ENCODE measurements at regions not wholly inside any gene's neighbourhood (a gene's known extent, or its start where the extent isn't known, plus 50 kb on each side); places are given as distances from the start of the nearest gene placed in this dataset.

DNA sequence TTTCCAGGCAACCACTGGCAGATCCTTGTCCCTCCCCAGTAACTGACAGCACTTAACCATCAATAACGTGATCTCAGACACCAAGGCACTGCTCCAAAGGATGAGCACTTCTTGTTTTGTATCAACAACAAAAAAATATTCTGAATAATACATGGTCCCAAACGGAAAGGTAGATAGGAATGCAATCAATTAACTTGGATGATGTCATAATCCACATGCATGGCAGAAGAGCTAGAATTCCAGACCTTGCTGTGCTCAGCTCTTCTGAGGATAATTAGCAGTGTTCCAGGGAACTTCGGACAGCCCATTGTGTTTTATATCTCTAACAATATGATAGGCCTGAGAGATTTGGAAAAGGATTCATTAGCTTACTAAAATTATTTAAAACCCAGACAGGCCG is 288.4 kb upstream of the PCSK5 start (continued):
- TF ChIP-seq YY1 (IDR thresholded peaks at IDR 0.05; ENCODE audit: extremely low read depth, insufficient replicate concordance, low read depth, low read length): no peak
- TF ChIP-seq, protein P1, sequence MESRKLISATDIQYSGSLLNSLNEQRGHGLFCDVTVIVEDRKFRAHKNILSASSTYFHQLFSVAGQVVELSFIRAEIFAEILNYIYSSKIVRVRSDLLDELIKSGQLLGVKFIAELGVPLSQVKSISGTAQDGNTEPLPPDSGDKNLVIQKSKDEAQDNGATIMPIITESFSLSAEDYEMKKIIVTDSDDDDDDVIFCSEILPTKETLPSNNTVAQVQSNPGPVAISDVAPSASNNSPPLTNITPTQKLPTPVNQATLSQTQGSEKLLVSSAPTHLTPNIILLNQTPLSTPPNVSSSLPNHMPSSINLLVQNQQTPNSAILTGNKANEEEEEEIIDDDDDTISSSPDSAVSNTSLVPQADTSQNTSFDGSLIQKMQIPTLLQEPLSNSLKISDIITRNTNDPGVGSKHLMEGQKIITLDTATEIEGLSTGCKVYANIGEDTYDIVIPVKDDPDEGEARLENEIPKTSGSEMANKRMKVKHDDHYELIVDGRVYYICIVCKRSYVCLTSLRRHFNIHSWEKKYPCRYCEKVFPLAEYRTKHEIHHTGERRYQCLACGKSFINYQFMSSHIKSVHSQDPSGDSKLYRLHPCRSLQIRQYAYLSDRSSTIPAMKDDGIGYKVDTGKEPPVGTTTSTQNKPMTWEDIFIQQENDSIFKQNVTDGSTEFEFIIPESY (IDR thresholded peaks at IDR 0.05; ENCODE audit: extremely low read depth, insufficient replicate concordance, low read length): no peak
- TF ChIP-seq SRF (IDR thresholded peaks at IDR 0.05; ENCODE audit: low read depth): no peak
- no peak for TF ChIP-seq ZFX (IDR thresholded peaks at IDR 0.05)
- TF ChIP-seq SP1 (IDR thresholded peaks at IDR 0.05; ENCODE audit: low read depth): no peak
- TF ChIP-seq, protein P2, sequence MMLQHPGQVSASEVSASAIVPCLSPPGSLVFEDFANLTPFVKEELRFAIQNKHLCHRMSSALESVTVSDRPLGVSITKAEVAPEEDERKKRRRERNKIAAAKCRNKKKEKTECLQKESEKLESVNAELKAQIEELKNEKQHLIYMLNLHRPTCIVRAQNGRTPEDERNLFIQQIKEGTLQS (IDR thresholded peaks at IDR 0.05): no peak
- TF ChIP-seq POLR2A (IDR thresholded peaks at IDR 0.05; ENCODE audit: borderline replicate concordance, extremely low read depth, insufficient read depth, insufficient read length): no peak
- TF ChIP-seq FOSL1 (IDR thresholded peaks at IDR 0.05; ENCODE audit: low read depth): no peak
- no peak for TF ChIP-seq EGR1 (IDR thresholded peaks at IDR 0.05; ENCODE audit: low read depth)
- TF ChIP-seq CEBPB (IDR thresholded peaks at IDR 0.05; ENCODE audit: low read depth): no peak

DNA sequence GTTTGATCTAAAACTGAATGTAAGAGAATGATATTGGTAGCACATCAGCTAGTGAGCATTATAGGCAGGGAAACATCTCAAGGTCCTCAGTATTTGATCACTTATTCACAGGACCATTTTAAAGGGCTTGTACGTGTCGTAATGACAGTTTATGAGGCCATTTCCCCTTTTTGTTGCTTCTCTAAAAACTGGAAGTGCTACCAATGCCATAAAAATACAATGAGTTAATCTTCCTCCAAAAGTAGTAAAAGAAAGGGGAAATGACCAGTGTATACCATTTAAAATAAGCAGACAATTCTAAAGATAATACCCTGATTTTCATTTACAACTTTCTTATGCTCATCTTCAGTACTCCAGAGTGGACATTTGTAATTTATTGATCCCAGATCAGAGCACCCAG is 285.8 kb upstream of the PCSK5 start:
- Histone ChIP-seq H3K36me3 (ENCODE audit: control insufficient read depth in 1 of 2, insufficient read depth in 2 of 2, low read length in 2 of 2) (no peaks in the 10 kb centered on the region), H3K9me3 (ENCODE audit: control insufficient read depth in 1 of 2, insufficient read depth in 1 of 2, low read depth in 1 of 2, low read length in 2 of 2) (no peaks in the 10 kb centered on the region), H3K4me2 (ENCODE audit: low read length) (no peak overlapping the region), H3K27ac (ENCODE audit: low read depth, low read length) (no peak overlapping the region), H2AFZ (ENCODE audit: low read depth, low read length, poor library complexity, severe bottlenecking) (no peak overlapping the region), H3K9me2 (ENCODE audit: insufficient read depth) (no peaks in the 10 kb centered on the region), H3K79me2 (ENCODE audit: insufficient read depth, low read length) (no peaks in the 10 kb centered on the region), H4K20me1 (ENCODE audit: insufficient read depth) (no peaks in the 10 kb centered on the region), H3K4me1 (ENCODE audit: control insufficient read depth in 1 of 2, insufficient read depth in 2 of 2, low read length in 2 of 2) (no peaks in the 10 kb centered on the region), H3K9ac (ENCODE audit: low read length) (no peak overlapping the region), H3K27me3 (ENCODE audit: insufficient read depth, low read length) (peaks cover 24% of the 10 kb centered on the region), H3K4me3 (replicated peaks in 1 of 2; ENCODE audit: low read depth in 1 of 2, low read length in 2 of 2) (no peak overlapping the region)
- intact Hi-C loops (cut with micrococcal nuclease): no loop called here
- ATAC-seq (no peak), DNase-seq (ENCODE audit: low read depth, low spot score) (no peak)
- RAD21 ChIA-PET (ENCODE audit: low non-redundant PET in 1 of 2, low total read pairs in 2 of 2, uncharacterized antibody in 2 of 2, unreplicated experiment in 2 of 2): no interaction called here
- CTCF ChIA-PET: no interaction called here
- POLR2A ChIA-PET: no interaction called here
- no TSS peak for BruUV-seq (replicated peaks)
- TF ChIP-seq, protein P3, sequence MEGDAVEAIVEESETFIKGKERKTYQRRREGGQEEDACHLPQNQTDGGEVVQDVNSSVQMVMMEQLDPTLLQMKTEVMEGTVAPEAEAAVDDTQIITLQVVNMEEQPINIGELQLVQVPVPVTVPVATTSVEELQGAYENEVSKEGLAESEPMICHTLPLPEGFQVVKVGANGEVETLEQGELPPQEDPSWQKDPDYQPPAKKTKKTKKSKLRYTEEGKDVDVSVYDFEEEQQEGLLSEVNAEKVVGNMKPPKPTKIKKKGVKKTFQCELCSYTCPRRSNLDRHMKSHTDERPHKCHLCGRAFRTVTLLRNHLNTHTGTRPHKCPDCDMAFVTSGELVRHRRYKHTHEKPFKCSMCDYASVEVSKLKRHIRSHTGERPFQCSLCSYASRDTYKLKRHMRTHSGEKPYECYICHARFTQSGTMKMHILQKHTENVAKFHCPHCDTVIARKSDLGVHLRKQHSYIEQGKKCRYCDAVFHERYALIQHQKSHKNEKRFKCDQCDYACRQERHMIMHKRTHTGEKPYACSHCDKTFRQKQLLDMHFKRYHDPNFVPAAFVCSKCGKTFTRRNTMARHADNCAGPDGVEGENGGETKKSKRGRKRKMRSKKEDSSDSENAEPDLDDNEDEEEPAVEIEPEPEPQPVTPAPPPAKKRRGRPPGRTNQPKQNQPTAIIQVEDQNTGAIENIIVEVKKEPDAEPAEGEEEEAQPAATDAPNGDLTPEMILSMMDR (IDR thresholded peaks at IDR 0.05 in 2 of 3, conservative IDR thresholded peaks at IDR 0.05 in 1 of 3; ENCODE audit: borderline replicate concordance in 1 of 3, insufficient read depth in 1 of 3, low read depth in 2 of 3, low read length in 2 of 3): no peak
- TF ChIP-seq RAD21 (IDR thresholded peaks at IDR 0.05; ENCODE audit: low read depth): no peak
- TF ChIP-seq ELF1 (IDR thresholded peaks at IDR 0.05; ENCODE audit: borderline replicate concordance, low read depth): no peak
- no peak for TF ChIP-seq POLR2A (IDR thresholded peaks at IDR 0.05; ENCODE audit: borderline replicate concordance, extremely low read depth, insufficient read depth, insufficient read length)
- TF ChIP-seq ZNF274 (IDR thresholded peaks at IDR 0.05; ENCODE audit: low read depth, low read length): no peak
- no peak for TF ChIP-seq CEBPB (IDR thresholded peaks at IDR 0.05; ENCODE audit: low read depth)
- TF ChIP-seq POLR2AphosphoS5 (IDR thresholded peaks at IDR 0.05; ENCODE audit: low read depth, low read length): no peak
- TF ChIP-seq, protein P4, sequence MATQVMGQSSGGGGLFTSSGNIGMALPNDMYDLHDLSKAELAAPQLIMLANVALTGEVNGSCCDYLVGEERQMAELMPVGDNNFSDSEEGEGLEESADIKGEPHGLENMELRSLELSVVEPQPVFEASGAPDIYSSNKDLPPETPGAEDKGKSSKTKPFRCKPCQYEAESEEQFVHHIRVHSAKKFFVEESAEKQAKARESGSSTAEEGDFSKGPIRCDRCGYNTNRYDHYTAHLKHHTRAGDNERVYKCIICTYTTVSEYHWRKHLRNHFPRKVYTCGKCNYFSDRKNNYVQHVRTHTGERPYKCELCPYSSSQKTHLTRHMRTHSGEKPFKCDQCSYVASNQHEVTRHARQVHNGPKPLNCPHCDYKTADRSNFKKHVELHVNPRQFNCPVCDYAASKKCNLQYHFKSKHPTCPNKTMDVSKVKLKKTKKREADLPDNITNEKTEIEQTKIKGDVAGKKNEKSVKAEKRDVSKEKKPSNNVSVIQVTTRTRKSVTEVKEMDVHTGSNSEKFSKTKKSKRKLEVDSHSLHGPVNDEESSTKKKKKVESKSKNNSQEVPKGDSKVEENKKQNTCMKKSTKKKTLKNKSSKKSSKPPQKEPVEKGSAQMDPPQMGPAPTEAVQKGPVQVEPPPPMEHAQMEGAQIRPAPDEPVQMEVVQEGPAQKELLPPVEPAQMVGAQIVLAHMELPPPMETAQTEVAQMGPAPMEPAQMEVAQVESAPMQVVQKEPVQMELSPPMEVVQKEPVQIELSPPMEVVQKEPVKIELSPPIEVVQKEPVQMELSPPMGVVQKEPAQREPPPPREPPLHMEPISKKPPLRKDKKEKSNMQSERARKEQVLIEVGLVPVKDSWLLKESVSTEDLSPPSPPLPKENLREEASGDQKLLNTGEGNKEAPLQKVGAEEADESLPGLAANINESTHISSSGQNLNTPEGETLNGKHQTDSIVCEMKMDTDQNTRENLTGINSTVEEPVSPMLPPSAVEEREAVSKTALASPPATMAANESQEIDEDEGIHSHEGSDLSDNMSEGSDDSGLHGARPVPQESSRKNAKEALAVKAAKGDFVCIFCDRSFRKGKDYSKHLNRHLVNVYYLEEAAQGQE (IDR thresholded peaks at IDR 0.05; ENCODE audit: low read depth): no peak
- TF ChIP-seq, protein P2 (IDR thresholded peaks at IDR 0.05): no peak
- no peak for TF ChIP-seq TCF7L2 (IDR thresholded peaks at IDR 0.05; ENCODE audit: borderline replicate concordance, extremely low read depth, insufficient read depth, insufficient read length)
- no peak for TF ChIP-seq CBX3 (IDR thresholded peaks at IDR 0.05; ENCODE audit: low read depth)
